WTC11 (cell line): ENCODE measurements at regions not wholly inside any gene's neighbourhood (a gene's known extent, or its start where the extent isn't known, plus 50 kb on each side); places are given as distances from the start of the nearest gene placed in this dataset.

Experiments used
- ATAC-seq: fragments of 200-7000 bp; cut with Tn5 transposase; 2 replicates; pipeline ENCODE4 v1.10.0; 2021; ENCODE audit warnings: mild to moderate bottlenecking, moderate library complexity
- CTCF ChIA-PET: fragments of 300-600 bp; sonication (Branson Sonifier 250); formaldehyde crosslinking; loops from one replicate; lab custom pipeline; 2021; ENCODE audit warnings: antibody characterized with exemption; lab: Charles Lee
- POLR2A ChIA-PET: fragments of 350-600 bp; sonication (Branson Sonifier 250); formaldehyde crosslinking; loops from one replicate; lab custom pipeline; 2021; ENCODE audit warnings: antibody characterized with exemption; lab: Charles Lee
- DNase-seq: peaks from one replicate; pipeline ENCODE4 v3.0.0; 2021; ENCODE audit warnings: low spot score
- H3K27ac Mint-ChIP-seq: 2 replicates; pipeline ENCODE4 v1.8.0; 2021; ENCODE audit warnings: mixed read lengths
- H3K27me3 Mint-ChIP-seq: 2 replicates; pipeline ENCODE4 v1.8.0; 2021; ENCODE audit warnings: low read depth, mild to moderate bottlenecking, moderate library complexity, mixed read lengths
- H3K36me3 Mint-ChIP-seq: 2 replicates; pipeline ENCODE4 v1.8.0; 2021; ENCODE audit warnings: mixed read lengths
- H3K4me1 Mint-ChIP-seq: 2 replicates; pipeline ENCODE4 v1.8.0; 2022; ENCODE audit warnings: mixed read lengths
- H3K4me3 Mint-ChIP-seq: 2 replicates; pipeline ENCODE4 v1.8.0; 2021; ENCODE audit warnings: mild to moderate bottlenecking, moderate library complexity, mixed read lengths
- H3K9me3 Mint-ChIP-seq: 2 replicates; pipeline ENCODE4 v1.8.0; 2021; ENCODE audit warnings: mixed read lengths
- ATF1 ChIP-seq: sonication (generic); formaldehyde crosslinking; IDR thresholded peaks from 2 replicates; pipeline ENCODE4 v1.8.1; 2023; ENCODE audit warnings: mild to moderate bottlenecking, moderate library complexity, missing genetic modification reagents
- CBFB ChIP-seq: sonication (generic); formaldehyde crosslinking; IDR thresholded peaks from 2 replicates; pipeline ENCODE4 v1.8.1; 2022; ENCODE audit warnings: mild to moderate bottlenecking, low read depth, missing genetic modification reagents
- GABPB1 ChIP-seq: sonication (generic); formaldehyde crosslinking; IDR thresholded peaks from 2 replicates; pipeline ENCODE4 v1.8.1; 2023; ENCODE audit warnings: mild to moderate bottlenecking, missing genetic modification reagents
- MLX ChIP-seq: sonication (generic); formaldehyde crosslinking; IDR thresholded peaks from 2 replicates; pipeline ENCODE4 v1.8.1; 2023; ENCODE audit warnings: mild to moderate bottlenecking, missing genetic modification reagents, moderate library complexity
- PRDM15 ChIP-seq: sonication (generic); formaldehyde crosslinking; IDR thresholded peaks from 2 replicates; pipeline ENCODE4 v1.8.0; 2022; ENCODE audit warnings: missing genetic modification reagents
- TEAD4 ChIP-seq: sonication (generic); formaldehyde crosslinking; IDR thresholded peaks from 2 replicates; pipeline ENCODE4 v1.8.0; 2022; ENCODE audit warnings: mild to moderate bottlenecking, missing genetic modification reagents
- ZNF121 ChIP-seq: sonication (generic); formaldehyde crosslinking; IDR thresholded peaks from 2 replicates; pipeline ENCODE4 v1.8.0; 2023; ENCODE audit warnings: missing genetic modification reagents
- ZNF232 ChIP-seq: sonication (generic); formaldehyde crosslinking; IDR thresholded peaks from 2 replicates; pipeline ENCODE4 v1.8.0; 2022; ENCODE audit warnings: mild to moderate bottlenecking, missing genetic modification reagents
- ZNF263 ChIP-seq: sonication (generic); formaldehyde crosslinking; IDR thresholded peaks from 2 replicates; pipeline ENCODE4 v1.8.1; 2022; ENCODE audit warnings: low read depth, mild to moderate bottlenecking, moderate library complexity, missing genetic modification reagents
- ZNF317 ChIP-seq: sonication (generic); formaldehyde crosslinking; IDR thresholded peaks from 2 replicates; pipeline ENCODE4 v1.8.1; 2023; ENCODE audit warnings: low read depth, mild to moderate bottlenecking, moderate library complexity, missing genetic modification reagents, borderline replicate concordance
- TF ChIP-seq, protein P1 (sequence below): sonication (generic); formaldehyde crosslinking; conservative IDR thresholded peaks from 2 replicates; pipeline ENCODE4 v1.8.1; 2023; ENCODE audit warnings: mild to moderate bottlenecking, low read depth, missing genetic modification reagents, moderate library complexity
- TF ChIP-seq, protein P2 (sequence below): sonication (generic); formaldehyde crosslinking; IDR thresholded peaks from 2 replicates; pipeline ENCODE4 v1.8.0; 2023; ENCODE audit warnings: missing genetic modification reagents, mild to moderate bottlenecking, borderline replicate concordance
- TF ChIP-seq, protein P3 (sequence below): sonication (generic); formaldehyde crosslinking; IDR thresholded peaks from 2 replicates; pipeline ENCODE4 v1.8.1; 2023; ENCODE audit warnings: mild to moderate bottlenecking, missing genetic modification reagents, moderate library complexity
- TF ChIP-seq, protein P4 (sequence below): fragments of 250-450 bp; sonication (Bioruptor Pico); IDR thresholded peaks from 2 replicates; pipeline ENCODE4 v1.8.0; 2021; ENCODE audit warnings: mild to moderate bottlenecking
- TF ChIP-seq, protein P5 (sequence below): sonication (generic); formaldehyde crosslinking; IDR thresholded peaks from 2 replicates; pipeline ENCODE4 v1.8.0; 2023; ENCODE audit warnings: mild to moderate bottlenecking, missing genetic modification reagents

GRCh38 chr6:15849395-15849794, 186.6 kb upstream of the DTNBP1 start (continued):
- TF ChIP-seq, protein P1, sequence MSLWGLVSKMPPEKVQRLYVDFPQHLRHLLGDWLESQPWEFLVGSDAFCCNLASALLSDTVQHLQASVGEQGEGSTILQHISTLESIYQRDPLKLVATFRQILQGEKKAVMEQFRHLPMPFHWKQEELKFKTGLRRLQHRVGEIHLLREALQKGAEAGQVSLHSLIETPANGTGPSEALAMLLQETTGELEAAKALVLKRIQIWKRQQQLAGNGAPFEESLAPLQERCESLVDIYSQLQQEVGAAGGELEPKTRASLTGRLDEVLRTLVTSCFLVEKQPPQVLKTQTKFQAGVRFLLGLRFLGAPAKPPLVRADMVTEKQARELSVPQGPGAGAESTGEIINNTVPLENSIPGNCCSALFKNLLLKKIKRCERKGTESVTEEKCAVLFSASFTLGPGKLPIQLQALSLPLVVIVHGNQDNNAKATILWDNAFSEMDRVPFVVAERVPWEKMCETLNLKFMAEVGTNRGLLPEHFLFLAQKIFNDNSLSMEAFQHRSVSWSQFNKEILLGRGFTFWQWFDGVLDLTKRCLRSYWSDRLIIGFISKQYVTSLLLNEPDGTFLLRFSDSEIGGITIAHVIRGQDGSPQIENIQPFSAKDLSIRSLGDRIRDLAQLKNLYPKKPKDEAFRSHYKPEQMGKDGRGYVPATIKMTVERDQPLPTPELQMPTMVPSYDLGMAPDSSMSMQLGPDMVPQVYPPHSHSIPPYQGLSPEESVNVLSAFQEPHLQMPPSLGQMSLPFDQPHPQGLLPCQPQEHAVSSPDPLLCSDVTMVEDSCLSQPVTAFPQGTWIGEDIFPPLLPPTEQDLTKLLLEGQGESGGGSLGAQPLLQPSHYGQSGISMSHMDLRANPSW: no peak

DNA sequence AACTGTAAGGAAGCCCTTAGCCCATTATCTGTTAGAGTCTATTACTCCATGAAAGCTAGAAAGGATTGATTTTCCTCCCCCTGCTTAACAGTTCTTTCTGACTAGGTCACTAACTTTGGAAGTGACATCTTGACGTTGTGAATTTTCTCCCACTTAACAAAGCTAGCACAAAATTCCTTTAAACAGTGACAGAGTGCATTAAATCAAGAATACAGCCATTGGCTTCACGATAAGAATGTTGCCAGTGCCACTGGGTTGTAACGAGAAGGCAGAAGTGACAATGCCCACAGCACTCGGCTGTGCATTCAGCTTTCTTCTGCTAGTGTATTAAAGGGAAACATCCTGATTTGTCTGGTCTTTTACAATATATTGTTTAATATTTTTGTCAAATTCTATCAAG, 182.7 kb upstream of the DTNBP1 start:
- ATAC-seq (no peak), DNase-seq (no peak)
- ChIA-PET CTCF (interaction anchor here (1.1 kb wide), 1 partner anchor 283 kb away, joined by 3 read pairs; the partner anchor contains the start of gene MYLIP), POLR2A (no interaction called here)
- Mint-ChIP-seq H3K4me3 (no peak overlapping the region), H3K27ac (no peak overlapping the region), H3K4me1 (peaks cover 31% of the 10 kb centered on the region), H3K27me3 (no peaks in the 10 kb centered on the region), H3K9me3 (no peaks in the 10 kb centered on the region), H3K36me3 (no peaks in the 10 kb centered on the region)
- TF ChIP-seq TEAD4 (CRISPR knock-in tag): no peak
- TF ChIP-seq CBFB (CRISPR knock-in tag): no peak
- TF ChIP-seq, protein P2, sequence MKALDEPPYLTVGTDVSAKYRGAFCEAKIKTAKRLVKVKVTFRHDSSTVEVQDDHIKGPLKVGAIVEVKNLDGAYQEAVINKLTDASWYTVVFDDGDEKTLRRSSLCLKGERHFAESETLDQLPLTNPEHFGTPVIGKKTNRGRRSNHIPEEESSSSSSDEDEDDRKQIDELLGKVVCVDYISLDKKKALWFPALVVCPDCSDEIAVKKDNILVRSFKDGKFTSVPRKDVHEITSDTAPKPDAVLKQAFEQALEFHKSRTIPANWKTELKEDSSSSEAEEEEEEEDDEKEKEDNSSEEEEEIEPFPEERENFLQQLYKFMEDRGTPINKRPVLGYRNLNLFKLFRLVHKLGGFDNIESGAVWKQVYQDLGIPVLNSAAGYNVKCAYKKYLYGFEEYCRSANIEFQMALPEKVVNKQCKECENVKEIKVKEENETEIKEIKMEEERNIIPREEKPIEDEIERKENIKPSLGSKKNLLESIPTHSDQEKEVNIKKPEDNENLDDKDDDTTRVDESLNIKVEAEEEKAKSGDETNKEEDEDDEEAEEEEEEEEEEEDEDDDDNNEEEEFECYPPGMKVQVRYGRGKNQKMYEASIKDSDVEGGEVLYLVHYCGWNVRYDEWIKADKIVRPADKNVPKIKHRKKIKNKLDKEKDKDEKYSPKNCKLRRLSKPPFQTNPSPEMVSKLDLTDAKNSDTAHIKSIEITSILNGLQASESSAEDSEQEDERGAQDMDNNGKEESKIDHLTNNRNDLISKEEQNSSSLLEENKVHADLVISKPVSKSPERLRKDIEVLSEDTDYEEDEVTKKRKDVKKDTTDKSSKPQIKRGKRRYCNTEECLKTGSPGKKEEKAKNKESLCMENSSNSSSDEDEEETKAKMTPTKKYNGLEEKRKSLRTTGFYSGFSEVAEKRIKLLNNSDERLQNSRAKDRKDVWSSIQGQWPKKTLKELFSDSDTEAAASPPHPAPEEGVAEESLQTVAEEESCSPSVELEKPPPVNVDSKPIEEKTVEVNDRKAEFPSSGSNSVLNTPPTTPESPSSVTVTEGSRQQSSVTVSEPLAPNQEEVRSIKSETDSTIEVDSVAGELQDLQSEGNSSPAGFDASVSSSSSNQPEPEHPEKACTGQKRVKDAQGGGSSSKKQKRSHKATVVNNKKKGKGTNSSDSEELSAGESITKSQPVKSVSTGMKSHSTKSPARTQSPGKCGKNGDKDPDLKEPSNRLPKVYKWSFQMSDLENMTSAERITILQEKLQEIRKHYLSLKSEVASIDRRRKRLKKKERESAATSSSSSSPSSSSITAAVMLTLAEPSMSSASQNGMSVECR (CRISPR knock-in tag): no peak
- TF ChIP-seq ZNF121 (CRISPR knock-in tag): no peak
- no peak for TF ChIP-seq ZNF317 (CRISPR knock-in tag)
- TF ChIP-seq ZNF232 (CRISPR knock-in tag): no peak
- TF ChIP-seq MLX (CRISPR knock-in tag): no peak
- TF ChIP-seq, protein P3, sequence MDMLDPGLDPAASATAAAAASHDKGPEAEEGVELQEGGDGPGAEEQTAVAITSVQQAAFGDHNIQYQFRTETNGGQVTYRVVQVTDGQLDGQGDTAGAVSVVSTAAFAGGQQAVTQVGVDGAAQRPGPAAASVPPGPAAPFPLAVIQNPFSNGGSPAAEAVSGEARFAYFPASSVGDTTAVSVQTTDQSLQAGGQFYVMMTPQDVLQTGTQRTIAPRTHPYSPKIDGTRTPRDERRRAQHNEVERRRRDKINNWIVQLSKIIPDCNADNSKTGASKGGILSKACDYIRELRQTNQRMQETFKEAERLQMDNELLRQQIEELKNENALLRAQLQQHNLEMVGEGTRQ (CRISPR knock-in tag): no peak
- TF ChIP-seq PRDM15 (CRISPR knock-in tag): no peak
- TF ChIP-seq, protein P4, sequence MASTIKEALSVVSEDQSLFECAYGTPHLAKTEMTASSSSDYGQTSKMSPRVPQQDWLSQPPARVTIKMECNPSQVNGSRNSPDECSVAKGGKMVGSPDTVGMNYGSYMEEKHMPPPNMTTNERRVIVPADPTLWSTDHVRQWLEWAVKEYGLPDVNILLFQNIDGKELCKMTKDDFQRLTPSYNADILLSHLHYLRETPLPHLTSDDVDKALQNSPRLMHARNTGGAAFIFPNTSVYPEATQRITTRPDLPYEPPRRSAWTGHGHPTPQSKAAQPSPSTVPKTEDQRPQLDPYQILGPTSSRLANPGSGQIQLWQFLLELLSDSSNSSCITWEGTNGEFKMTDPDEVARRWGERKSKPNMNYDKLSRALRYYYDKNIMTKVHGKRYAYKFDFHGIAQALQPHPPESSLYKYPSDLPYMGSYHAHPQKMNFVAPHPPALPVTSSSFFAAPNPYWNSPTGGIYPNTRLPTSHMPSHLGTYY (CRISPR knock-in tag): no peak
- no peak for TF ChIP-seq ZNF263
- TF ChIP-seq, protein P5, sequence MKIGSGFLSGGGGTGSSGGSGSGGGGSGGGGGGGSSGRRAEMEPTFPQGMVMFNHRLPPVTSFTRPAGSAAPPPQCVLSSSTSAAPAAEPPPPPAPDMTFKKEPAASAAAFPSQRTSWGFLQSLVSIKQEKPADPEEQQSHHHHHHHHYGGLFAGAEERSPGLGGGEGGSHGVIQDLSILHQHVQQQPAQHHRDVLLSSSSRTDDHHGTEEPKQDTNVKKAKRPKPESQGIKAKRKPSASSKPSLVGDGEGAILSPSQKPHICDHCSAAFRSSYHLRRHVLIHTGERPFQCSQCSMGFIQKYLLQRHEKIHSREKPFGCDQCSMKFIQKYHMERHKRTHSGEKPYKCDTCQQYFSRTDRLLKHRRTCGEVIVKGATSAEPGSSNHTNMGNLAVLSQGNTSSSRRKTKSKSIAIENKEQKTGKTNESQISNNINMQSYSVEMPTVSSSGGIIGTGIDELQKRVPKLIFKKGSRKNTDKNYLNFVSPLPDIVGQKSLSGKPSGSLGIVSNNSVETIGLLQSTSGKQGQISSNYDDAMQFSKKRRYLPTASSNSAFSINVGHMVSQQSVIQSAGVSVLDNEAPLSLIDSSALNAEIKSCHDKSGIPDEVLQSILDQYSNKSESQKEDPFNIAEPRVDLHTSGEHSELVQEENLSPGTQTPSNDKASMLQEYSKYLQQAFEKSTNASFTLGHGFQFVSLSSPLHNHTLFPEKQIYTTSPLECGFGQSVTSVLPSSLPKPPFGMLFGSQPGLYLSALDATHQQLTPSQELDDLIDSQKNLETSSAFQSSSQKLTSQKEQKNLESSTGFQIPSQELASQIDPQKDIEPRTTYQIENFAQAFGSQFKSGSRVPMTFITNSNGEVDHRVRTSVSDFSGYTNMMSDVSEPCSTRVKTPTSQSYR: no peak
- TF ChIP-seq ATF1: no peak
- TF ChIP-seq GABPB1 (CRISPR knock-in tag): no peak
